Pancreas (tissue), 10 donors: ENCODE measurements at regions not wholly inside any gene's neighbourhood (a gene's known extent, or its start where the extent isn't known, plus 50 kb on each side); places are given as distances from the start of the nearest gene placed in this dataset.

Experiments
- ATAC-seq, 4 donors: fragments of 200-7000 bp; cut with Tn5 transposase; one replicate each; pipeline versions ENCODE4 v1.8.0 to v1.9.1; 2020; ENCODE audit warnings: mild to moderate bottlenecking in 4 of 4, moderate library complexity in 4 of 4
- DNase-seq, 6 donors: peaks; one replicate each; pipeline ENCODE4 v3.0.0-alpha.2; 2020
- FAIRE-seq: peaks from 2 replicates; lab custom pipeline; 2012; peaks lifted over from hg19 to GRCh38; lab: Jason Lieb, UNC
- H3K27ac ChIP-seq, 4 donors: fragments of 200-600 bp; sonication (generic); 1 replicate in 3 of 4; 2 replicates in 1 of 4; pipeline versions ENCODE4 v1.5.0 to v1.8.0; 2020
- H3K27me3 ChIP-seq, 4 donors: fragments of 200-600 bp; one replicate each; pipeline ENCODE4 v1.8.0; 2021
- H3K36me3 ChIP-seq, 3 donors: fragments of 200-600 bp; sonication (generic) in 1 of 3; one replicate each; pipeline versions ENCODE4 v1.5.0 to v1.8.0; 2020 to 2021
- H3K4me1 ChIP-seq, 3 donors: fragments of 200-600 bp; one replicate each; pipeline ENCODE4 v1.8.0; 2021
- H3K4me3 ChIP-seq, 4 donors: fragments of 200-600 bp; sonication (generic) in 2 of 4; one replicate each; pipeline versions ENCODE4 v1.5.0 to v1.8.0; 2020 to 2021
- H3K9me3 ChIP-seq, 4 donors: fragments of 200-600 bp; one replicate each; pipeline ENCODE4 v1.8.0; 2021
- WGBS, 2 donors: extraction: QIAGEN DNeasy Blood & Tissue Kit; methylation state at CpG; one replicate each; pipeline ENCODE4 v1.1.7; 2013; 5-methylcytosine and 5-hydroxymethylcytosine counted together
- intact Hi-C, 3 donors: fragments of 100-400 bp; cut with DNase I; formaldehyde crosslinking; loops; one replicate each; pipeline versions ENCODE4 v1.11.1 to v1.14.2; 2022
- TF ChIP-seq, protein P1 (sequence below), 4 donors: fragments of 200-600 bp; sonication (generic) in 3 of 4; IDR thresholded peaks; one replicate each; pipeline versions ENCODE4 v1.5.0 to v1.8.0; 2021; ENCODE audit warnings: antibody characterized with exemption in 4 of 4
- donor health status: healthy with polysubstance abuse.
- donor health status: DM: no; HTN: no; CAD: no; lungs with moderate emphysema.
- donor health status: DM: no; HTN: no; CAD: no.
- donor health status: control.
- donor health status: control.
- donor health status: Bipolar disorder and iron deficiency.
- donor health status: DM: yes; HTN: yes; CAD: no.
- donor health status: DM: no; HTN: no; CAD: no.
- donor health status: DM: no; HTN: no; CAD: no.
- donor health status: DM: yes; HTN: yes; CAD: no.

- Histone ChIP-seq H3K4me1 (no peaks in the 10 kb centered on the region), H3K4me3 (no peak overlapping the region), H3K9me3 (no peaks in the 10 kb centered on the region), H3K27me3 (no peaks in the 10 kb centered on the region), H3K27ac (no peak overlapping the region), H3K36me3 (no peaks in the 10 kb centered on the region)
- 70 to 76% methylated on average over 25 of the region's 25 CpGs for WGBS, 2 donors
- DNase-seq = peak in 4 of 6 donors; percentile 39 to 61 (median 56)
- peak; percentile 46 to 87 (median 80) for ATAC-seq
- FAIRE-seq = no peak
- intact Hi-C loops = no loop called here
- TF ChIP-seq, protein P1, sequence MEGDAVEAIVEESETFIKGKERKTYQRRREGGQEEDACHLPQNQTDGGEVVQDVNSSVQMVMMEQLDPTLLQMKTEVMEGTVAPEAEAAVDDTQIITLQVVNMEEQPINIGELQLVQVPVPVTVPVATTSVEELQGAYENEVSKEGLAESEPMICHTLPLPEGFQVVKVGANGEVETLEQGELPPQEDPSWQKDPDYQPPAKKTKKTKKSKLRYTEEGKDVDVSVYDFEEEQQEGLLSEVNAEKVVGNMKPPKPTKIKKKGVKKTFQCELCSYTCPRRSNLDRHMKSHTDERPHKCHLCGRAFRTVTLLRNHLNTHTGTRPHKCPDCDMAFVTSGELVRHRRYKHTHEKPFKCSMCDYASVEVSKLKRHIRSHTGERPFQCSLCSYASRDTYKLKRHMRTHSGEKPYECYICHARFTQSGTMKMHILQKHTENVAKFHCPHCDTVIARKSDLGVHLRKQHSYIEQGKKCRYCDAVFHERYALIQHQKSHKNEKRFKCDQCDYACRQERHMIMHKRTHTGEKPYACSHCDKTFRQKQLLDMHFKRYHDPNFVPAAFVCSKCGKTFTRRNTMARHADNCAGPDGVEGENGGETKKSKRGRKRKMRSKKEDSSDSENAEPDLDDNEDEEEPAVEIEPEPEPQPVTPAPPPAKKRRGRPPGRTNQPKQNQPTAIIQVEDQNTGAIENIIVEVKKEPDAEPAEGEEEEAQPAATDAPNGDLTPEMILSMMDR (IDR thresholded peaks at IDR 0.05) = peak; percentile 15 to 49 (median 34)
Measured at GRCh38 chr11:71080239-71081097, 171.9 kb downstream of the SHANK2 start.

DNA sequence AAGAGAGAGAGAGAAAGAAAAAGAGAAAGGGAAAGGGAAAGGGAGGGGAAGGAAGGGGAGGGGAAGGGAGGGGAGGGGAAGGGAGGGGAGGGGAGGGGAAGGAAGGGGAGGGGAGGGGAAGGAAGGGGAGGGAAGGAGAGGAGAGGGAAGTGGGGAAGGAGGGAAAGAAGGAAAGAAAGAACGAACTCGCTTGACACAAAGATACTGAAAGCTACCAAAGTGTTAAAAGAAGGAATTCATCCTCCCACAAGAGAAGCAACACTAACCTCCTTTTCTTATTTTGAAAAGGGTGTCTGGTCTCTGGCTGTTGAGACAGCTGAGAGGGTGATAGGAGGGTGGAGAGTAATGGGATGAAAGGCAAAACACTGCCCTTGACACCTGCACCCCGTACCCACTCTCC is 172.6 kb downstream of the SHANK2 start:
- intact Hi-C loops = no loop called here

GRCh38 chr11:71078482-71078881 is 173.9 kb downstream of the SHANK2 start:
- 86 to 93% methylated on average over 6 of the region's 6 CpGs for WGBS, 2 donors
- ATAC-seq (no peak), DNase-seq (no peak), FAIRE-seq (no peak)
- no peak overlapping the region for H3K27ac ChIP-seq
- H3K4me3 ChIP-seq = no peak overlapping the region
- no peaks in the 10 kb centered on the region for H3K36me3 ChIP-seq
- TF ChIP-seq, protein P1 (IDR thresholded peaks at IDR 0.05) = no peak
- no peaks in the 10 kb centered on the region for H3K27me3 ChIP-seq
- no peaks in the 10 kb centered on the region for H3K9me3 ChIP-seq
- no peaks in the 10 kb centered on the region for H3K4me1 ChIP-seq
- intact Hi-C loops = no loop called here

More for the DNA sequence above, 172.6 kb downstream of the SHANK2 start:
- H3K9me3 ChIP-seq = no peaks in the 10 kb centered on the region
- no peaks in the 10 kb centered on the region for H3K36me3 ChIP-seq
- H3K27ac ChIP-seq = no peak overlapping the region
- no peaks in the 10 kb centered on the region for H3K27me3 ChIP-seq
- TF ChIP-seq, protein P1 (IDR thresholded peaks at IDR 0.05) = no peak
- FAIRE-seq (no peak), ATAC-seq (no peak), DNase-seq (no peak)
- 85 to 92% methylated on average over 3 of the region's 3 CpGs for WGBS, 2 donors
- no peaks in the 10 kb centered on the region for H3K4me1 ChIP-seq
- no peak overlapping the region for H3K4me3 ChIP-seq

DNA sequence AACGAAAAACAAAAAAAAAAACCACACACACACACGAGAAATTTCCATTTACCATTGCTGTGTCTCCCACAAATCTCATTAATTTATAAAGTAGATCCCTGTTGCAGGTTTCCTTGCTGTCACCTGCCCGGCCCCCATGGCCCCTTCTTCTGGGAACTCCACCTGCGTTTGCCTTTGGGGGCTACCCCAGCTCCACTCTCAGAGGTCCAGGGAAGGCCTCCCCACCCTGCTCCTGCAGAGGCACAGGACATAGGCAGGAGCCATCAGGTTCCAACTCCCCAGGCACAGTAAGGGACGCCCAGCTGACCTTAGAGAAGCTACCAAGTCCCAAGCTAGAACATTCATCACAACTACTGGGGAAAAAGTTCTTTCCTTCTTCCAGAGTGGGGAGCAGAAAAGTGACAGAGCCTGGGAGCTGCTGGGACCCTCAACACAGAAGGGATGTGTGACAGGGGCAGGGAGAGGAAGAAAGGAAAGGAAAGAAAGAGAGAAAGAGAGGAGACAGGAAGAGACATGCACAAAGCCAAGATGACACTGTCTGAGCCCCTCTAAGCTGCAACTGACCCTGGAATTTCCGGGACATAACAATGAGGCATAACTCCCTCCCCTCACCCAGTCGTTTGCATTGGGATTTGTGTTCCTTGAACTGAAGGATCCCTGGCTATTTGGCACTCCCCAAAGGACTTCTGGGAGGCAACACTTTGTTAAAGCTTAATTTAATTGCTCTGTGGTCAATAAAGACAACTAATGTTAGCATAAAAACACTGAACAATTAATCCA is 175.7 kb downstream of the SHANK2 start:
- ATAC-seq = no peak

More for the DNA sequence above, 175.7 kb downstream of the SHANK2 start:
- Histone ChIP-seq H3K4me3 (no peak overlapping the region), H3K4me1 (no peaks in the 10 kb centered on the region), H3K9me3 (no peaks in the 10 kb centered on the region), H3K27ac (no peak overlapping the region), H3K36me3 (no peaks in the 10 kb centered on the region), H3K27me3 (no peaks in the 10 kb centered on the region)
- intact Hi-C loops = no loop called here
- WGBS, 2 donors = 77 to 81% methylated on average over 7 of the region's 7 CpGs
- TF ChIP-seq, protein P1 (IDR thresholded peaks at IDR 0.05) = no peak
- DNase-seq = no peak
- no peak for FAIRE-seq
